ENCODE measurements at regions not wholly inside any gene's neighbourhood (a gene's known extent, or its start where the extent isn't known, plus 50 kb on each side); places are given as distances from the start of the nearest gene placed in this dataset.

- TF ChIP-seq CTCF (IDR thresholded peaks at IDR 0.05), result no peak
- ATAC-seq (ENCODE audit: low FRiP score), result no peak
- DNase-seq (ENCODE audit: low spot score), result no peak
These were observed 545.8 kb downstream of the CSNK1G3 start for GRCh38 chr5:124057724-124058231.

GRCh38 chr5:124056991-124057723, 545.2 kb downstream of the CSNK1G3 start:
- TF ChIP-seq CTCF (IDR thresholded peaks at IDR 0.05), result no peak
- DNase-seq (ENCODE audit: low spot score), result no peak
- no peak for ATAC-seq (ENCODE audit: low FRiP score)

- no peak for TF ChIP-seq CTCF (IDR thresholded peaks at IDR 0.05)
- DNase-seq (ENCODE audit: low spot score) (no peak), ATAC-seq (ENCODE audit: low FRiP score) (peak; percentile 15)
These were observed 544.5 kb downstream of the CSNK1G3 start for GRCh38 chr5:124056326-124056990.

GRCh38 chr5:124055751-124056150, 543.8 kb downstream of the CSNK1G3 start:
- DNase-seq (ENCODE audit: low spot score), result no peak
- no peak for TF ChIP-seq CTCF (IDR thresholded peaks at IDR 0.05)

GRCh38 chr5:124054564-124054963, 542.6 kb downstream of the CSNK1G3 start:
- no peak for ATAC-seq (ENCODE audit: low FRiP score)
- DNase-seq (ENCODE audit: low spot score), result no peak
- TF ChIP-seq CTCF (IDR thresholded peaks at IDR 0.05), result no peak

More at GRCh38 chr5:124055751-124056150, 543.8 kb downstream of the CSNK1G3 start:
- ATAC-seq (ENCODE audit: low FRiP score), result no peak

GRCh38 chr5:124053340-124053739, 541.4 kb downstream of the CSNK1G3 start:
- ATAC-seq (ENCODE audit: low FRiP score) (no peak), DNase-seq (ENCODE audit: low spot score) (no peak)
- no peak for TF ChIP-seq CTCF (IDR thresholded peaks at IDR 0.05)

All from omental fat pad (tissue), 3 donors.